ENCODE measurements at regions not wholly inside any gene's neighbourhood (a gene's known extent, or its start where the extent isn't known, plus 50 kb on each side); places are given as distances from the start of the nearest gene placed in this dataset.

DNA sequence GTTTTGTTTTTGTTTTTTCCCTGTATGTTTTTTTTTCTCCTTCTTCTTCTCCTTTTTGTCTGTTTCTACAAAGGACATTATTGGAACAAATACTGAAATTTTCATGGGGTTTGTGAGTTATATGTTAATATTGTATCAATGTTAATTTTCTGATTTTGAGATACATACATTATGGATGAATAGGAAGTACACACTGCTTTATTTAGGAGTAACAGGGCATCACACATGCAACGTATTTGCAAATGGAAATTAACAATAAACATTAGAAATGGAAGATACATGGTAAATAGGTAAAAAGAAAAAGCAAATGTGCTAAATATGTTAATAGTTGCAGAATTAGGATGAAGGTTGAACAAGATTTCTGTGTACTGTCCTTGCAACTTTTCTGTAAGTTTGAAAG is 477.2 kb upstream of the INTU start:
- TF ChIP-seq, protein P1, sequence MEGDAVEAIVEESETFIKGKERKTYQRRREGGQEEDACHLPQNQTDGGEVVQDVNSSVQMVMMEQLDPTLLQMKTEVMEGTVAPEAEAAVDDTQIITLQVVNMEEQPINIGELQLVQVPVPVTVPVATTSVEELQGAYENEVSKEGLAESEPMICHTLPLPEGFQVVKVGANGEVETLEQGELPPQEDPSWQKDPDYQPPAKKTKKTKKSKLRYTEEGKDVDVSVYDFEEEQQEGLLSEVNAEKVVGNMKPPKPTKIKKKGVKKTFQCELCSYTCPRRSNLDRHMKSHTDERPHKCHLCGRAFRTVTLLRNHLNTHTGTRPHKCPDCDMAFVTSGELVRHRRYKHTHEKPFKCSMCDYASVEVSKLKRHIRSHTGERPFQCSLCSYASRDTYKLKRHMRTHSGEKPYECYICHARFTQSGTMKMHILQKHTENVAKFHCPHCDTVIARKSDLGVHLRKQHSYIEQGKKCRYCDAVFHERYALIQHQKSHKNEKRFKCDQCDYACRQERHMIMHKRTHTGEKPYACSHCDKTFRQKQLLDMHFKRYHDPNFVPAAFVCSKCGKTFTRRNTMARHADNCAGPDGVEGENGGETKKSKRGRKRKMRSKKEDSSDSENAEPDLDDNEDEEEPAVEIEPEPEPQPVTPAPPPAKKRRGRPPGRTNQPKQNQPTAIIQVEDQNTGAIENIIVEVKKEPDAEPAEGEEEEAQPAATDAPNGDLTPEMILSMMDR (IDR thresholded peaks at IDR 0.05; ENCODE audit: insufficient read depth, low read depth, low read length, missing control alignments), result no peak
- no peak overlapping the region for H3K4me3 ChIP-seq (ENCODE audit: low read depth, low read length)
- DNase-seq (ENCODE audit: low read depth), result no peak

DNA sequence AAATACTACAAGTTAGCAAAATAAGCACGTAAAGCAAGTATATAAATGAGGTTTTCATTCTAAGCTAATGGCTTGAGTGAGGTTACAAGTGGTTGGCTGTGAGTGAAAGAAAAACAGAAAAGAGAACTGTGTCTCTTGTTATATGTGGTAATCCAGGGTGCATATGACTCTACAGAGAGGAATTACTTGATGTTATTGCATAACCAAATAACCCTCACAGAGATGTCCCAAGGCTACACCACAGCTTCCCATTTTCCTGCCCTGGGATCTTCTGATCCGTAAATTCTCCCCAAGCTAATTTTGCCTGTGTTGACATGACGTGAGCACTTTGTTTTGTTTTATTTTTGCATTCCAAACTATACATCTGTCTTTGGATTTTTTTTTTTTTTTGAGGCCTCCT is 470.0 kb upstream of the INTU start:
- H3K4me3 ChIP-seq (ENCODE audit: low read depth, low read length), result no peak overlapping the region
- TF ChIP-seq, protein P1 (IDR thresholded peaks at IDR 0.05; ENCODE audit: insufficient read depth, low read depth, low read length, missing control alignments), result no peak
- no peak for DNase-seq (ENCODE audit: low read depth)

DNA sequence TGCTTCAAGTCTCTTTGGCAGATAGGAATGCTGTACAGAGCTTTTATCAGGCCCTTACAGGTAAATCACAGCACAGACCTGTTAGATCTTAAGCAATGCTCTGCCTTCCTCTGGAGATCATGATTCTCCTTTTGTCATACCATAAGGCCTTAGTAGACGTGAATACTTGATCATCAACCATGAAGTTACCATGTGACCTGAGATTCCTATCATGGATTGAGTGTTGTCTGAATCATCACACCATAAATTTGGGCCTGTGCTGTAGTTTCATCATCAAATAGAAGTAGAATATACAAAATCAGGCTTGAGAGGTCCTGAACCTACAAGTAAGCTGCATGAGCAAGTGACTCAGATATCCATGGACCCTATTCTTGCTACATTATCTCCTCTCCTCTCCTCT is 466.8 kb upstream of the INTU start:
- DNase-seq (ENCODE audit: low read depth), result no peak
- TF ChIP-seq, protein P1 (IDR thresholded peaks at IDR 0.05; ENCODE audit: insufficient read depth, low read depth, low read length, missing control alignments), result no peak
- no peak overlapping the region for H3K4me3 ChIP-seq (ENCODE audit: low read depth, low read length)

DNA sequence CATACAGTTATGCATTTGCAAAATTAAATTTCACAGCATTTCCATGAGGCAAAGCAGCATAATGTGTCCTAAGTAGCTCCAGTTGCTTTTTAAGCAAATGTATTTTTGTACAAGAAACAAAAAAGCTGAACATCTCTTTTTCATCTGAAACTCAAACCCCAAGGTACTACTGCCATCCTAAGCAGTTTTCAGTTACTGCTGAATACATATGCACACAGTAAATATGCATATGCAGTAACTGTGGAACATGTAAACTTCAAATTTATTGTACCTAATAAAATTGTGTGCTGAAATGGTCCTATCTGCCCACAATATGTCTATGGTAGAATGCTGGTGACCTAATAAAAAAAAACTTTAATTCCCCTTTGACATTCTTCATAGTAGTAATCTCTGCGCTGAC is 458.6 kb upstream of the INTU start:
- DNase-seq (ENCODE audit: low read depth), result no peak
- TF ChIP-seq, protein P1 (IDR thresholded peaks at IDR 0.05; ENCODE audit: insufficient read depth, low read depth, low read length, missing control alignments), result no peak
- no peak overlapping the region for H3K4me3 ChIP-seq (ENCODE audit: low read depth, low read length)

DNA sequence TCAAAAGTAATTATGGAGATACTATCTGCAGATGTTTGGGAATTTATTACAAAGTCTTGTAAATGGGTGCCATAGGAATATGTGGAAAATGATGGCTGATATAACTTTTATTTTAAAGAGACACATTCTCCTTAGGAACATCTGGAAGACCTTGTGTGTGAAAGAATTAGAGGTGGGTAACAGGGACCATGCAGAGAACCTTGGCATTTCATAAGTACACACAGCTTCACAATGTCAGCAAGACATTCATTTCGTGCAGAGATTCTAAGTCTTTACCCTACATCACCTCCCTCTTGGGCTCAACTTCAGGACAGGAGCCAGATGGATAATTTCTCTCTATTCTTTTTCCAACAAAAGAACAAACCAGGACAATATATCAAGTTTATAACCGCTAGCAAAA is 458.1 kb upstream of the INTU start:
- TF ChIP-seq, protein P1 (IDR thresholded peaks at IDR 0.05; ENCODE audit: insufficient read depth, low read depth, low read length, missing control alignments), result no peak
- no peak for DNase-seq (ENCODE audit: low read depth)
- no peak overlapping the region for H3K4me3 ChIP-seq (ENCODE audit: low read depth, low read length)

DNA sequence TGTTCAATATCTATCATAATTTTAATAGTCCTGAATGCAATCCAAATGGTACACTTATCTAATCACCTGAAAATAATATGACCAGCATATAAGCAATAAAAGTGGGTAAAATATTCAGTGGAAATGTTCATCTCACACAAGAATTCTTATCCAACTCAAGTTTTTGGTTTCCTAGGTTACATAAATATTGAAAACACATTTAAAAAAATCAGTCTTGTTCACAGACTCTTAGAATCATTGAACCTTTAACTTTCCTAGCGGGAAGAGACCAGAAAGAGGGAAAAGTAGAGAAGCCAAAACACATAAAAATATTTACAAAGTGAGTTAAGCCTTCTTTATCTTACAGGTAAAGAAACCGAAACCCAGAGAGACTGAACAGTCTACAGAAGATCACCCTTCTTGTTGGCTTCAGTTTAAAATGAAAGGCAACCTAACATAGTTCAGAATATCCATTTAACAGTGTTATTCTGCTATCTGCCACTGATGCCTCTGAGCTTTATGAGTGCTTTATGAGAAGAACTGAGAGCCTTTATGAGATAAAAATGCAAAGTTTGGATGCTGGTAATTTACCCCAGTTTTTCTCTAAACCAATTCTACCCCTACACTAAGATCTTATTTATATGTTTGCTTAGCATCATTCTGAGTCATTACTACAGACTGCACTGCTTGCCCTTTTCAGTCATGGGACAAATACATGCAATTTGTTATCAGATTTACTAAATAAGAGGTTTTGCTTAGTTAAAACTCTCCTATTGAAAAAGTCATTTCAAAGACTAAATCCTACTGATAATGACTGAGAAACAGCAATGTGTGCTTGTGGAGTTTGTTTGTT is 453.3 kb upstream of the INTU start:
- no peak overlapping the region for H3K4me3 ChIP-seq (ENCODE audit: low read depth, low read length)
- DNase-seq (ENCODE audit: low read depth), result no peak
- TF ChIP-seq, protein P1 (IDR thresholded peaks at IDR 0.05; ENCODE audit: insufficient read depth, low read depth, low read length, missing control alignments), result no peak

DNA sequence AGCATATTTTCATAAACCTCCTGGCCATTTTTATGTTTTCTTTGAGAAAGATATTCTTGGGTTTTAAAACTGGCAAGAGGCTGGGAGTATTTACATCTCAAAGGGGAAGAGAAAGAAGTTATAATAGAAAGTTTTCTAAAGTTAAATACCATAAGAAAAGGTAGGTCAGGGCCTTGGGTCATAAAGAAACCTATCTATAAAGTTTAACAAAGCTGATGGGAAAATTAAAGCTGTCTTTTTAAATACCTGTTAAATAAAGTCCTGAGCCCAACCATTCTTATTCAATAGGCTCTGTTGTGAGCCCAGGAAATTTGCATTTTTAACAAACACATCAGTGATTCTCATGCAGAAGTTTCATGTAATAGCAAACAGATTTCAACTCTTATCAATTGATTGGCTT is 451.8 kb upstream of the INTU start:
- DNase-seq (ENCODE audit: low read depth), result no peak
- no peak overlapping the region for H3K4me3 ChIP-seq (ENCODE audit: low read depth, low read length)

More for the DNA sequence above, 451.8 kb upstream of the INTU start:
- TF ChIP-seq, protein P1 (IDR thresholded peaks at IDR 0.05; ENCODE audit: insufficient read depth, low read depth, low read length, missing control alignments), result no peak

All from GM12865 (cell line).